Liver (tissue), 8 donors: ENCODE measurements at regions not wholly inside any gene's neighbourhood (a gene's known extent, or its start where the extent isn't known, plus 50 kb on each side); places are given as distances from the start of the nearest gene placed in this dataset.
"Not testable (repeated sequence)": the region's sequence is repeated elsewhere in the genome, so short reads cannot be mapped to it uniquely, and the experiment has no call there.

Experiments used
- DNase-seq: peaks from one replicate; pipeline ENCODE4 v3.0.0-alpha.2; 2017; ENCODE audit warnings: low spot score
- H3K27ac ChIP-seq, 2 donors: one replicate each; pipeline ENCODE4 v1.7.0; 2013; ENCODE audit warnings: inconsistent platforms in 2 of 2, low read length in 2 of 2, control low read depth in 1 of 2, low read depth in 1 of 2, mild to moderate bottlenecking in 1 of 2
- H3K27me3 ChIP-seq, 4 donors: one replicate each; pipeline versions ENCODE4 v1.6.1 to v1.7.0; 2013; ENCODE audit warnings: low read length in 3 of 4, inconsistent platforms in 1 of 4, mild to moderate bottlenecking in 1 of 4, moderate library complexity in 1 of 4; ENCODE audit not compliant: control insufficient read depth in 4 of 4, insufficient read depth in 4 of 4
- H3K36me3 ChIP-seq, 4 donors: one replicate each; pipeline versions ENCODE4 v1.6.1 to v1.7.0; 2013; ENCODE audit warnings: low read length in 3 of 4, mild to moderate bottlenecking in 3 of 4, low read depth in 1 of 4, moderate library complexity in 1 of 4; ENCODE audit not compliant: control insufficient read depth in 4 of 4, insufficient read depth in 3 of 4
- H3K4me1 ChIP-seq, 4 donors: one replicate each; pipeline versions ENCODE4 v1.6.1 to v1.7.0; 2013; ENCODE audit warnings: low read length in 3 of 4, mild to moderate bottlenecking in 3 of 4, moderate library complexity in 1 of 4; ENCODE audit not compliant: control insufficient read depth in 4 of 4, insufficient read depth in 4 of 4
- H3K4me3 ChIP-seq, 3 donors: one replicate each; pipeline versions ENCODE4 v1.6.1 to v1.7.0; 2013; ENCODE audit warnings: low read length in 3 of 3, control low read depth in 1 of 3, low read depth in 1 of 3, mild to moderate bottlenecking in 1 of 3
- H3K9ac ChIP-seq, 2 donors: one replicate each; pipeline ENCODE4 v1.7.0; 2013; ENCODE audit warnings: low read length in 2 of 2, mild to moderate bottlenecking in 2 of 2, moderate library complexity in 2 of 2, control low read depth in 1 of 2, low read depth in 1 of 2
- H3K9me3 ChIP-seq, 4 donors: one replicate each; pipeline versions ENCODE4 v1.6.1 to v1.7.0; 2013; ENCODE audit warnings: low read length in 3 of 4; ENCODE audit not compliant: control insufficient read depth in 4 of 4
- EGR1 ChIP-seq, 2 donors: IDR thresholded peaks; 2 replicates each; pipeline ENCODE4 v1.6.1; 2016 to 2018; ENCODE audit warnings: antibody characterized with exemption in 2 of 2, low read depth in 2 of 2
- FOXA2 ChIP-seq: IDR thresholded peaks from 2 replicates; pipeline ENCODE4 v1.6.1; 2016; ENCODE audit warnings: antibody characterized with exemption
- GABPA ChIP-seq, 2 donors: IDR thresholded peaks in 1 of 2; conservative IDR thresholded peaks in 1 of 2; 2 replicates each; pipeline ENCODE4 v1.6.1; 2016; ENCODE audit warnings: antibody characterized with exemption in 2 of 2, mild to moderate bottlenecking in 1 of 2, moderate library complexity in 1 of 2
- HNF4A ChIP-seq, 2 donors: conservative IDR thresholded peaks; 2 replicates each; pipeline ENCODE4 v1.6.1; 2016; ENCODE audit warnings: antibody characterized with exemption in 2 of 2, mild to moderate bottlenecking in 2 of 2
- HNF4G ChIP-seq: IDR thresholded peaks from 2 replicates; pipeline ENCODE4 v1.6.1; 2016; ENCODE audit warnings: antibody characterized with exemption
- JUND ChIP-seq, 2 donors: IDR thresholded peaks; 2 replicates each; pipeline ENCODE4 v1.6.1; 2016; ENCODE audit warnings: antibody characterized with exemption in 2 of 2
- NR2F2 ChIP-seq: IDR thresholded peaks from 2 replicates; pipeline ENCODE4 v1.6.1; 2016; ENCODE audit warnings: antibody characterized with exemption
- REST ChIP-seq: IDR thresholded peaks from 2 replicates; pipeline ENCODE4 v1.6.1; 2016; ENCODE audit warnings: antibody characterized with exemption, mild to moderate bottlenecking
- SP1 ChIP-seq: IDR thresholded peaks from 2 replicates; pipeline ENCODE4 v1.6.1; 2018; ENCODE audit warnings: antibody characterized with exemption, mild to moderate bottlenecking
- TAF1 ChIP-seq: conservative IDR thresholded peaks from 2 replicates; pipeline ENCODE4 v1.6.1; 2016; ENCODE audit warnings: antibody characterized with exemption, mild to moderate bottlenecking
- YY1 ChIP-seq: IDR thresholded peaks from 2 replicates; pipeline ENCODE4 v1.6.1; 2016; ENCODE audit warnings: antibody characterized with exemption, mild to moderate bottlenecking
- WGBS: extraction: QIAGEN DNeasy Blood & Tissue Kit; methylation state at CpG from one replicate; pipeline ENCODE4 v1.1.7; 2013; 5-methylcytosine and 5-hydroxymethylcytosine counted together
- TF ChIP-seq, protein P1 (sequence below): fragments of 150-350 bp; IDR thresholded peaks from 2 replicates; pipeline ENCODE4 v1.5.1; 2017; ENCODE audit warnings: improper control_type of control experiment, low read depth, low read length; ENCODE audit not compliant: missing input control
- TF ChIP-seq, protein P2 (sequence below): IDR thresholded peaks from 2 replicates; pipeline ENCODE4 v1.6.1; 2016; ENCODE audit warnings: antibody characterized with exemption
- donor health status: healthy.
- donor health status: healthy.
- donor health status: healthy.
- donor health status: healthy.
- donor health status: healthy.

- no peak overlapping the region for H3K4me3 ChIP-seq
- no peak for DNase-seq
- no peaks in the 10 kb centered on the region for H3K36me3 ChIP-seq
- no peak overlapping the region for H3K27ac ChIP-seq
- no peaks in the 10 kb centered on the region for H3K9me3 ChIP-seq
- 80% methylated on average over 1 of the region's 1 CpG for WGBS
- peaks cover 0 to 2% (median 0%) of the 10 kb centered on the region in 4 donors for H3K27me3 ChIP-seq
- no peak overlapping the region for H3K9ac ChIP-seq
- TF ChIP-seq EGR1 (IDR thresholded peaks at IDR 0.05; ENCODE audit: low read depth in 2 of 2) (no peak), HNF4G (no peak)
- no peaks in the 10 kb centered on the region for H3K4me1 ChIP-seq
These were observed 125.0 kb downstream of the TEX13C start for GRCh38 chrX:125444659-125445058.

- no peaks in the 10 kb centered on the region for H3K9me3 ChIP-seq
- no peak overlapping the region for H3K4me3 ChIP-seq
- DNase-seq: no peak
- H3K27me3 ChIP-seq: no peaks in the 10 kb centered on the region
- no peak overlapping the region for H3K9ac ChIP-seq
- H3K36me3 ChIP-seq: no peaks in the 10 kb centered on the region
- no peaks in the 10 kb centered on the region for H3K4me1 ChIP-seq
- TF ChIP-seq JUND (IDR thresholded peaks at IDR 0.05): no peak
- no peak overlapping the region for H3K27ac ChIP-seq
These were observed 155.8 kb downstream of the TEX13C start for GRCh38 chrX:125475482-125475881.

DNA sequence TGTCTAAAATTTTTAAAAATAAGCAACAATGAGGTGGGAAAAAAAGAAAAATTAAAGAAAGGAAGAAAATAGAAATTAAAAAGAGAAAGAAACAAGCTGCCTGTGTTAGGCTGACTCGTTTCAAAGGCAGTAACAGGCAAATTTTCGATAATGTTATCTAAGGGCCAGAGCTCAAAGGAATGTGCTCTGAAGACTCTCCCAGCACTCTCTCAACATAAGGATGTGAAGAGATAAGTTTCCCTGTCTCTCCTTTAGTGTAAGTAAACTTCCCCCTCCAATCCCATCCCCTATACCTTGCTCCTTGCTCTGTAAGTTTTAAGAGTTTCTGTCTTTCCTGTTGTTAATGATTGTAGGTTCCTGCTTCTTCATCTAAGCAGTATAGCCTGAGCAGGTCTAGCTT, 172.8 kb downstream of the TEX13C start:
- 36% methylated on average over 2 of the region's 2 CpGs for WGBS

GRCh38 chrX:125493004-125493403, 173.3 kb downstream of the TEX13C start:
- H3K4me1 ChIP-seq, DNase-seq: not testable (repeated sequence)
- 50% methylated on average over 2 of the region's 2 CpGs for WGBS

More for the DNA sequence above, 172.8 kb downstream of the TEX13C start:
- H3K36me3 ChIP-seq: no peaks in the 10 kb centered on the region
- no peaks in the 10 kb centered on the region for H3K4me1 ChIP-seq
- no peak for DNase-seq
- no peaks in the 10 kb centered on the region for H3K27me3 ChIP-seq
- H3K4me3 ChIP-seq: no peak overlapping the region
- no peaks in the 10 kb centered on the region for H3K9me3 ChIP-seq
- TF ChIP-seq JUND (IDR thresholded peaks at IDR 0.05) (no peak), GABPA (IDR thresholded peaks at IDR 0.05 in 1 of 2, conservative IDR thresholded peaks at IDR 0.05 in 1 of 2) (no peak), NR2F2 (no peak), YY1 (no peak), SP1 (no peak), HNF4A (conservative IDR thresholded peaks at IDR 0.05) (no peak), REST (no peak), TAF1 (no peak), FOXA2 (no peak)
- TF ChIP-seq, protein P1, sequence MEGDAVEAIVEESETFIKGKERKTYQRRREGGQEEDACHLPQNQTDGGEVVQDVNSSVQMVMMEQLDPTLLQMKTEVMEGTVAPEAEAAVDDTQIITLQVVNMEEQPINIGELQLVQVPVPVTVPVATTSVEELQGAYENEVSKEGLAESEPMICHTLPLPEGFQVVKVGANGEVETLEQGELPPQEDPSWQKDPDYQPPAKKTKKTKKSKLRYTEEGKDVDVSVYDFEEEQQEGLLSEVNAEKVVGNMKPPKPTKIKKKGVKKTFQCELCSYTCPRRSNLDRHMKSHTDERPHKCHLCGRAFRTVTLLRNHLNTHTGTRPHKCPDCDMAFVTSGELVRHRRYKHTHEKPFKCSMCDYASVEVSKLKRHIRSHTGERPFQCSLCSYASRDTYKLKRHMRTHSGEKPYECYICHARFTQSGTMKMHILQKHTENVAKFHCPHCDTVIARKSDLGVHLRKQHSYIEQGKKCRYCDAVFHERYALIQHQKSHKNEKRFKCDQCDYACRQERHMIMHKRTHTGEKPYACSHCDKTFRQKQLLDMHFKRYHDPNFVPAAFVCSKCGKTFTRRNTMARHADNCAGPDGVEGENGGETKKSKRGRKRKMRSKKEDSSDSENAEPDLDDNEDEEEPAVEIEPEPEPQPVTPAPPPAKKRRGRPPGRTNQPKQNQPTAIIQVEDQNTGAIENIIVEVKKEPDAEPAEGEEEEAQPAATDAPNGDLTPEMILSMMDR: no peak
- TF ChIP-seq, protein P2, sequence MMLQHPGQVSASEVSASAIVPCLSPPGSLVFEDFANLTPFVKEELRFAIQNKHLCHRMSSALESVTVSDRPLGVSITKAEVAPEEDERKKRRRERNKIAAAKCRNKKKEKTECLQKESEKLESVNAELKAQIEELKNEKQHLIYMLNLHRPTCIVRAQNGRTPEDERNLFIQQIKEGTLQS: no peak
- no peak overlapping the region for H3K27ac ChIP-seq
- H3K9ac ChIP-seq: no peak overlapping the region

More at GRCh38 chrX:125493004-125493403, 173.3 kb downstream of the TEX13C start:
- not testable (repeated sequence) for H3K27me3 ChIP-seq, H3K36me3 ChIP-seq, H3K4me3 ChIP-seq, H3K9me3 ChIP-seq, H3K9ac ChIP-seq, H3K27ac ChIP-seq
